ENCODE measurements at regions not wholly inside any gene's neighbourhood (a gene's known extent, or its start where the extent isn't known, plus 50 kb on each side); places are given as distances from the start of the nearest gene placed in this dataset.

DNA sequence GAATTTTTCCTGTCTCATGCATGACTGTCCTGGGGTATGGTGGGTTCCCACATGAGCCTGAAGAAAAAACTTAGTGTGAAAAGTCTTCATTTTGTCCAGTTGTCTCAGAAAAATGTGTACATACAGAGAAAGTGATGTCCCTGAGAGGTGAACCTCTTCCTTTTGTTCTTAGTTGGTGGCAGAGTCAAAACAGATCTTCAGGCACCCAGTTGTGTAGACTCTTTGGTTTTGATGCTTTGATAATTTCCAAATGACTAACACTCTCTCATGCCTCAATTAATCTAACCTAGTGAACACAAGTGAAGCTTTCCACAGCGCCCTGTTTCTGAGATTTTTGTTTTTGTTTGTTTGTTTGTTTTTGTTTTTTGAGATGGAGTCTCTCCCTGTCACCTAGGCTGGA lies 273.5 kb downstream of the PIK3C3 start:
- TF ChIP-seq CTCF (IDR thresholded peaks at IDR 0.05), result no peak

- TF ChIP-seq CTCF (IDR thresholded peaks at IDR 0.05), result no peak
Observed at GRCh38 chr18:42229211-42230210, 274.5 kb downstream of the PIK3C3 start.

DNA sequence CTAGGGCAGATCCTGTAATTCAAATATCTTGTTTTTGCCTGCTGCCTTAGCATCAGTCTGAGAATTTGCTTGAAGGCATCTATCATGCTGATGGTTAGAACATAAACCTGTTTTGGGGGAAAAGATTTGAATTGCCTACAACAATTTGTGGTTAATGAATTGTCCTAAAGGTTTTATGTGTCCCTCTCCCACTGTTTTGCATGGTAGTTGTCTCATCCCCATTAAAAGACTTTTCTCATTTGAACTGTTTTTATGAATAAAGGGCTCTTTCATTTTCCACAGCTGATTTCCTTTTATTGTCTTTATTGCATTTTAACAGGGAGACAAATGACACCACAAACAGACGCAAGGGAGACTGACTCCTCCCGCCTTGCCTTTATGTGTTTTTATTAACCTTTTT lies 275.6 kb downstream of the PIK3C3 start:
- TF ChIP-seq CTCF (IDR thresholded peaks at IDR 0.05), result no peak

GRCh38 chr18:42231284-42231683 lies 276.2 kb downstream of the PIK3C3 start:
- TF ChIP-seq CTCF (IDR thresholded peaks at IDR 0.05), result no peak

GRCh38 chr18:42231796-42232195 lies 276.8 kb downstream of the PIK3C3 start:
- no peak for TF ChIP-seq CTCF (IDR thresholded peaks at IDR 0.05)

DNA sequence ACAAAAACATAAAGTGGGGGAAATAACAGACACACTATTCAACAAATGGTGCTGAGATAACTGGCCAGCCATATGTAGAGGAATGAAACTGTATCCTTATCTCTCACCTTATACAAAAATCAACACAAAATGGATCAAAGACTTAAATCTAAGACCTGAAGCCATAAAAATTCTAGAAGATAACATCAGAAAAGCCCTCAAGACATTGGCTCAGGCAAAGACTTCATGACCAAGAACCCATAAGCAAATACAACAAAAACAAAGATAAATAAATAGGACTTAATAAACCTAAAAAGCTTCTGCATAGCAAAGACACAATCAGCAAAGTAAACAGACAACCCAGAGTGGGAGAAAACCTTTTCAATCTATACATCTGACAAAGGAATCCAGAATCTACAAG lies 278.9 kb downstream of the PIK3C3 start:
- TF ChIP-seq CTCF (IDR thresholded peaks at IDR 0.05), result no peak

- TF ChIP-seq CTCF (IDR thresholded peaks at IDR 0.05), result no peak
Observed at GRCh38 chr18:42242758-42243157, 287.7 kb downstream of the PIK3C3 start.

Measured in LNCAP (cell line).